Progenitor cell of endocrine pancreas (in vitro differentiated cells): ENCODE measurements at regions not wholly inside any gene's neighbourhood (a gene's known extent, or its start where the extent isn't known, plus 50 kb on each side); places are given as distances from the start of the nearest gene placed in this dataset.
"Not testable (repeated sequence)": the region's sequence is repeated elsewhere in the genome, so short reads cannot be mapped to it uniquely, and the experiment has no call there.

Experiments
- DNase-seq: peaks from one replicate; pipeline ENCODE4 v3.0.0; 2021; ENCODE audit warnings: low spot score; ENCODE audit not compliant: unreplicated experiment
- H3K27ac Mint-ChIP-seq: 2 replicates; pipeline ENCODE4 v1.8.0; 2021; ENCODE audit warnings: mild to moderate bottlenecking, moderate library complexity, mixed read lengths
- H3K27me3 Mint-ChIP-seq: 2 replicates; pipeline ENCODE4 v1.8.0; 2021; ENCODE audit warnings: mixed read lengths
- H3K36me3 Mint-ChIP-seq: 2 replicates; pipeline ENCODE4 v1.8.0; 2022; ENCODE audit warnings: mixed read lengths; ENCODE audit not compliant: insufficient read depth
- H3K4me1 Mint-ChIP-seq: 2 replicates; pipeline ENCODE4 v1.8.0; 2021; ENCODE audit warnings: low read depth, mixed read lengths
- H3K4me3 Mint-ChIP-seq: 2 replicates; pipeline ENCODE4 v1.8.0; 2021; ENCODE audit warnings: low read depth, mild to moderate bottlenecking, moderate library complexity, mixed read lengths
- H3K9me3 Mint-ChIP-seq: 2 replicates; pipeline ENCODE4 v1.8.0; 2021; ENCODE audit warnings: low read depth, mixed read lengths
- TF ChIP-seq, protein P1 (sequence below): fragments of 200-600 bp; sonication (generic); IDR thresholded peaks from one replicate; pipeline ENCODE4 v1.5.0; 2021; ENCODE audit warnings: antibody characterized with exemption, mild to moderate bottlenecking; ENCODE audit not compliant: unreplicated experiment

DNA sequence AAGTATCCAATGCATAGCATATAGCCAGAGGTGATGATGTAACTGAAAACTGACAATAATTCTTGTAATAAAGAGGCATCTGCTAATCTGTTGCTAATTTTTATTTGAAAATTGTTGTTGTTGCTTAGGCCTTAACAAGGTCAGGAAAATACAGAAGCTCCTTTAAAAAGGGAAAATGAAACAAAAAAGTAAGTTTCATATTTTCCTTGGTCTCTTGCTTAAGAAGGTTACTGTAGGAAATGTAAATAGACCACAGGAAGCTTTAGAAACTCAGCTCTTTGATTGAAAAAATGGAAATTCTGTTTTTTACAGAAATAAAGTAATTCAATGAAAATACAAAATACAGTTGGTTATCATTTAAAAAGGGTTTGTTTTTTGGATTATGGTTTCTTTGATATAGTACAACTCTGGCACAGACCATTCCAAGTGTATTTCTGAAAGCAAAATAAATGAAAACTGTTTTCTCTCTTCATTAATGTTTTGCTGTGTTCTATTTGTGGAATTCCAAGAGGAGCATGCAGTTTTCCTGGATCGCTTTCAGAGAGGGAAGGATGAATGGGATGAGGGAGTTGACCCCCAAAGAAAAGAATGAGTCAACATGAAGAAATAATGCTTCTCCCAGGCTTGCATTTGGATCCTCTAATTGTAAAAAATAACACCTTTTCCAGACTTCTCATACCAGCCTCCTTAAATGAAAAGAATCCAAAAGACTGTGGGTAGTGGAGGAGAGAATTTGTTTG lies 398.0 kb upstream of the FAR2 start:
- H3K9me3 Mint-ChIP-seq, result peaks cover 24% of the 10 kb centered on the region
- H3K27me3 Mint-ChIP-seq, result no peaks in the 10 kb centered on the region
- H3K36me3 Mint-ChIP-seq, result peaks cover 2% of the 10 kb centered on the region
- DNase-seq, result no peak
- no peak overlapping the region for H3K27ac Mint-ChIP-seq
- TF ChIP-seq, protein P1, sequence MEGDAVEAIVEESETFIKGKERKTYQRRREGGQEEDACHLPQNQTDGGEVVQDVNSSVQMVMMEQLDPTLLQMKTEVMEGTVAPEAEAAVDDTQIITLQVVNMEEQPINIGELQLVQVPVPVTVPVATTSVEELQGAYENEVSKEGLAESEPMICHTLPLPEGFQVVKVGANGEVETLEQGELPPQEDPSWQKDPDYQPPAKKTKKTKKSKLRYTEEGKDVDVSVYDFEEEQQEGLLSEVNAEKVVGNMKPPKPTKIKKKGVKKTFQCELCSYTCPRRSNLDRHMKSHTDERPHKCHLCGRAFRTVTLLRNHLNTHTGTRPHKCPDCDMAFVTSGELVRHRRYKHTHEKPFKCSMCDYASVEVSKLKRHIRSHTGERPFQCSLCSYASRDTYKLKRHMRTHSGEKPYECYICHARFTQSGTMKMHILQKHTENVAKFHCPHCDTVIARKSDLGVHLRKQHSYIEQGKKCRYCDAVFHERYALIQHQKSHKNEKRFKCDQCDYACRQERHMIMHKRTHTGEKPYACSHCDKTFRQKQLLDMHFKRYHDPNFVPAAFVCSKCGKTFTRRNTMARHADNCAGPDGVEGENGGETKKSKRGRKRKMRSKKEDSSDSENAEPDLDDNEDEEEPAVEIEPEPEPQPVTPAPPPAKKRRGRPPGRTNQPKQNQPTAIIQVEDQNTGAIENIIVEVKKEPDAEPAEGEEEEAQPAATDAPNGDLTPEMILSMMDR, result no peak
- no peaks in the 10 kb centered on the region for H3K4me1 Mint-ChIP-seq
- H3K4me3 Mint-ChIP-seq, result no peak overlapping the region

DNA sequence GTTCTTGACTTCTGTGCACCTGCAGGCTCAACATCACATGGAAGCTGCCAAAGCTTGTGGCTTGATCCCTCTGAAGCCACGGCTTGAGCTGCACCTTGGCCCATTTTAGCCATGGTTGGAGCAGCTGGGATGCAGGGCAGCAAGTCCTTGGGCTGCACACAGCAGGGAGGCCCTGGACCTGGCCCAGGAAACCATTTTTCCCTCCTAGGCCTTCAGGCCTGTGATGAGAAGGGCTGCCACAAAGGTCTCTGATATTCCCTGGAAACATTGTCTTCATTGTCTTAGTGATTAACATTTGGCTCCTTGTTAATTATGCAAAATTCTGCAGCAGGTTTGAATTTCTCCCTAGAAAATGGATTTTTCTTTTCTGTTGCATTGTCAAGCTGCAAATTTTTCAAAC lies 394.1 kb upstream of the FAR2 start:
- Mint-ChIP-seq H3K27ac (no peak overlapping the region), H3K9me3 (peaks cover 44% of the 10 kb centered on the region), H3K36me3 (peaks cover 2% of the 10 kb centered on the region), H3K27me3 (no peaks in the 10 kb centered on the region), H3K4me3 (no peak overlapping the region), H3K4me1 (no peaks in the 10 kb centered on the region)
- no peak for DNase-seq
- TF ChIP-seq, protein P1, result no peak

DNA sequence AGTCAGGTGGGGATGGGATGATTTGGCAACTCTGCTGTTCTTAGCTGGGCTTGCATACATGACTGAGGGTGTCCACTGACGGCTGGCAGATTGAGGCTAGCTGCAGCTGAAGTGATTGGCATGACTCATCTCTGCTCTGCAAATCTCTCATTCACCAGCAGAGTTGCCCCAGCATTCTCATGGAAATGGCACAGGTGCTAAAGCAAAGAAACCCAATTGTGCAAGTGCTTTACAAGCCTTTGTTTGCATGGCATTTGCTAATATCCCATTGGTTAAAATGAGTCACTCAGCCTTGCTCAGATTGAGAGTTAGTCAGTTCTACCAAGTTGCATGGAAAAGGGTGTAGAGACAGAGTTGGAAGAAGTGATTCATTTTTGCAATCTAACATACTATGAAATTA lies 389.7 kb upstream of the FAR2 start:
- Mint-ChIP-seq H3K27ac (no peak overlapping the region), H3K27me3 (no peaks in the 10 kb centered on the region), H3K4me3 (no peak overlapping the region), H3K36me3 (no peaks in the 10 kb centered on the region), H3K9me3 (peaks cover 40% of the 10 kb centered on the region), H3K4me1 (no peaks in the 10 kb centered on the region)
- TF ChIP-seq, protein P1, result no peak
- no peak for DNase-seq

DNA sequence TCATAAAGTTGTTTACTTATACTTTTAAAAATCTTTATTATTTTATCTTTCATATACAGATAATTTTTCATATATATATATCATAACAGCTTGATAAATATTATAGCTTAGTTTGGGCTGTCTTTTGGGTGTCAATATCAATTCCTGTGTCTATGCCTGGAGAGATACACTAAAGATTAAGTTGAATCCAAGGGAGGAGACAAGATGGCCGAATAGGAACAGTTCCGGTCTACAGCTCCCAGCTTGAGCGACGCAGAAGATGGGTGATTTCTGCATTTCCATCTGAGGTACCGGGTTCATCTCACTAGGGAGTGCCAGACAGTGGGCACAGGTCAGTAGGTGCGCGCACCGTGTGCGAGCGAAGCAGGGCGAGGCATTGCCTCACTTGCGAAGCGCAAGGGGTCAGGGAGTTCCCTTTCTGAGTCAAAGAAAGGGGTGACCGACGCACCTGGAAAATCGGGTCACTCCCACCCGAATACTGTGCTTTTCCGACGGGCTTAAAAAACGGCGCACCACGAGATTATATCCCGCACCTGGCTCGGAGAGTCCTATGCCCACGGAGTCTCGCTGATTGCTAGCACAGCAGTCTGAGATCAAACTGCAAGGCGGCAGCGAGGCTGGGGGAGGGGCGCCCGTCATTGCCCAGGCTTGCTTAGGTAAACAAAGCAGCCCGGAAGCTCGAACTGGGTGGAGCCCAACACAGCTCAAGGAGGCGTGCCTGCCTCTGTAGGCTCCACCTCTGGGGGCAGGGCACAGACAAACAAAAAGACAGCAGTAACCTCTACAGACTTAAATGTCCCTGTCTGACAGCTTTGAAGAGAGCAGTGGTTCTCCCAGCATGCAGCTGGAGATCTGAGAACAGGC lies 388.8 kb upstream of the FAR2 start:
- peaks cover 36% of the 10 kb centered on the region for H3K9me3 Mint-ChIP-seq

DNA sequence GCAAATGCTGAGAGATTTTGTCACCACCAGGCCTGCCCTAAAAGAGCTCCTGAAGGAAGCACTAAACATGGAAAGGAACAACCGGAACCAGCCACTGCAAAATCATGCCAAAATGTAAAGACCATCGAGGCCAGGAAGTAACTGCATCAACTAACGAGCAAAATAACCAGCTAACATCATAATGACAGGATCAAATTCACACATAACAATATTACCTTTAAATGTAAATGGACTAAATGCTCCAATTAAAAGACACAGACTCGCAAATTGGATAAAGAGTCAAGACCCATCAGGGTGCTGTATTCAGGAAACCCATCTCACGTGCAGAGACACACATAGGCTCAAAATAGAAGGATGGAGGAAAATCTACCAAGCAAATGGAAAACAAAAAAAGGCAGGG lies 387.2 kb upstream of the FAR2 start:
- H3K27ac Mint-ChIP-seq, result not testable (repeated sequence)

More for the DNA sequence above, 388.8 kb upstream of the FAR2 start:
- H3K27ac Mint-ChIP-seq, DNase-seq, H3K4me1 Mint-ChIP-seq, H3K27me3 Mint-ChIP-seq, H3K4me3 Mint-ChIP-seq, H3K36me3 Mint-ChIP-seq: not testable (repeated sequence)

DNA sequence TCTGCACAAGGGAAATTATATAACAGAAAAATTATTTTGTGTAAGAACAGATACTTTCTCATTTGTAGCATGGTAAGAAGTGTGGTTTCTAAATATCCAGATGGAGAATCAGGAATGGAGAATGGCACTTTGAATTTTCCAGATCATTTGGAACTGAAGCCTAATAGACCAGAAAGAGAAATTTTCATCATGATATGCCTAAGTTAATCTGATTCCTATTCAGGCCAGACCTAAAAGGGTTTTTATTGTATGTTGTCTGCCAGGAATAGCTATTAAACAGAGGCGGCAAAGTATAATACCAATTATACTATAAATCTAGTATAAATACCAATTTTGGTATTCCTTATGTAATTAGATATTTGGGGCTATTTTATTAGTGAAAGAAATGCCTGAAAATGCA lies 382.7 kb upstream of the FAR2 start:
- Mint-ChIP-seq H3K9me3 (peaks cover 6% of the 10 kb centered on the region), H3K36me3 (no peaks in the 10 kb centered on the region), H3K27me3 (no peaks in the 10 kb centered on the region), H3K27ac (no peak overlapping the region), H3K4me3 (no peak overlapping the region), H3K4me1 (no peaks in the 10 kb centered on the region)
- DNase-seq, result no peak
- TF ChIP-seq, protein P1, result no peak

More for the DNA sequence above, 387.2 kb upstream of the FAR2 start:
- H3K27me3 Mint-ChIP-seq, DNase-seq, H3K4me1 Mint-ChIP-seq, H3K4me3 Mint-ChIP-seq, H3K36me3 Mint-ChIP-seq: not testable (repeated sequence)
- H3K9me3 Mint-ChIP-seq, result peaks cover 24% of the 10 kb centered on the region
